ENCODE measurements at regions not wholly inside any gene's neighbourhood (a gene's known extent, or its start where the extent isn't known, plus 50 kb on each side); places are given as distances from the start of the nearest gene placed in this dataset.

- no peak for DNase-seq (ENCODE audit: low spot score)
Observed at GRCh38 chr2:6526093-6526824, 339.4 kb downstream of the CMPK2 start.

- DNase-seq (ENCODE audit: low spot score) = no peak
Observed at GRCh38 chr2:6531304-6531703, 334.4 kb downstream of the CMPK2 start.

- no peak for DNase-seq (ENCODE audit: low spot score)
Observed at GRCh38 chr2:6535572-6535971, 330.1 kb downstream of the CMPK2 start.

GRCh38 chr2:6538607-6539006 lies 327.1 kb downstream of the CMPK2 start:
- no peak for DNase-seq (ENCODE audit: low spot score)

- no peak for DNase-seq (ENCODE audit: low spot score)
Observed at GRCh38 chr2:6545336-6545735, 320.4 kb downstream of the CMPK2 start.

- no peak for DNase-seq (ENCODE audit: low spot score)
Observed at GRCh38 chr2:6545795-6546194, 319.9 kb downstream of the CMPK2 start.

- DNase-seq (ENCODE audit: low spot score) = no peak
Observed at GRCh38 chr2:6554466-6554865, 311.2 kb downstream of the CMPK2 start.

GRCh38 chr2:6556755-6557154 lies 309.0 kb downstream of the CMPK2 start:
- DNase-seq (ENCODE audit: low spot score) = no peak

GRCh38 chr2:6557737-6558136 lies 308.0 kb downstream of the CMPK2 start:
- DNase-seq (ENCODE audit: low spot score) = no peak

- DNase-seq (ENCODE audit: low spot score) = no peak
Observed at GRCh38 chr2:6562771-6563170, 302.9 kb downstream of the CMPK2 start.

GRCh38 chr2:6564326-6564725 lies 301.4 kb downstream of the CMPK2 start:
- DNase-seq (ENCODE audit: low spot score) = no peak

GRCh38 chr2:6574121-6574520 lies 291.6 kb downstream of the CMPK2 start:
- DNase-seq (ENCODE audit: low spot score) = no peak

GRCh38 chr2:6576302-6576701 lies 289.4 kb downstream of the CMPK2 start:
- DNase-seq (ENCODE audit: low spot score) = no peak

- DNase-seq (ENCODE audit: low spot score) = no peak
Observed at GRCh38 chr2:6577960-6578359, 287.7 kb downstream of the CMPK2 start.

GRCh38 chr2:6578416-6578815 lies 287.3 kb downstream of the CMPK2 start:
- no peak for DNase-seq (ENCODE audit: low spot score)

GRCh38 chr2:6579281-6579680 lies 286.4 kb downstream of the CMPK2 start:
- no peak for DNase-seq (ENCODE audit: low spot score)

GRCh38 chr2:6580982-6581381 lies 284.7 kb downstream of the CMPK2 start:
- DNase-seq (ENCODE audit: low spot score) = no peak

- no peak for DNase-seq (ENCODE audit: low spot score)
Observed at GRCh38 chr2:6589150-6589549, 276.6 kb downstream of the CMPK2 start.

- DNase-seq (ENCODE audit: low spot score) = no peak
Observed at GRCh38 chr2:6590442-6590841, 275.3 kb downstream of the CMPK2 start.

GRCh38 chr2:6602471-6602870 lies 263.2 kb downstream of the CMPK2 start:
- DNase-seq (ENCODE audit: low spot score) = no peak

- no peak for DNase-seq (ENCODE audit: low spot score)
Observed at GRCh38 chr2:6605836-6606505, 259.7 kb downstream of the CMPK2 start.

GRCh38 chr2:6617794-6618193 lies 247.9 kb downstream of the CMPK2 start:
- no peak for DNase-seq (ENCODE audit: low spot score)

- DNase-seq (ENCODE audit: low spot score) = no peak
Observed at GRCh38 chr2:6618201-6618600, 247.5 kb downstream of the CMPK2 start.

- no peak for DNase-seq (ENCODE audit: low spot score)
Observed at GRCh38 chr2:6623746-6624145, 242.0 kb downstream of the CMPK2 start.
